Astrocyte of the spinal cord (primary cell): ENCODE measurements at regions not wholly inside any gene's neighbourhood (a gene's known extent, or its start where the extent isn't known, plus 50 kb on each side); places are given as distances from the start of the nearest gene placed in this dataset.

Source experiments
- DNase-seq: peaks from one replicate; pipeline ENCODE4 v3.0.0; 2011; ENCODE audit warnings: low read depth, low spot score
- H3K4me3 ChIP-seq: 2 replicates; pipeline ENCODE4 v1.5.1; 2011; ENCODE audit warnings: low read depth, mild to moderate bottlenecking, low read length, moderate library complexity
- CTCF ChIP-seq: IDR thresholded peaks from 2 replicates; pipeline ENCODE4 v1.5.1; 2012; ENCODE audit warnings: low read depth, mild to moderate bottlenecking, low read length, inconsistent platforms
- in situ Hi-C: cut with HindIII; loops from 2 replicates; pipeline ENCODE4 v1.10.0; 2017; ENCODE audit warnings: low sequenced_read_pairs

GRCh38 chr3:163957072-163957471 lies 1121.2 kb downstream of the SI start:
- no peak for TF ChIP-seq CTCF
- H3K4me3 ChIP-seq: no peak overlapping the region
- in situ Hi-C loops: no loop called here
- no peak for DNase-seq

GRCh38 chr3:163953526-163953925 lies 1124.8 kb downstream of the SI start:
- no peak for DNase-seq
- no peak overlapping the region for H3K4me3 ChIP-seq
- in situ Hi-C loops: no loop called here
- no peak for TF ChIP-seq CTCF

- in situ Hi-C loops: no loop called here
- DNase-seq: no peak
- TF ChIP-seq CTCF: no peak
- no peak overlapping the region for H3K4me3 ChIP-seq
These were observed 1125.8 kb downstream of the SI start for GRCh38 chr3:163952499-163952898.

GRCh38 chr3:163951397-163951987 lies 1126.8 kb downstream of the SI start:
- H3K4me3 ChIP-seq: no peak overlapping the region
- peak; percentile 36 for TF ChIP-seq CTCF
- in situ Hi-C loops: no loop called here
- DNase-seq: peak; percentile 2

GRCh38 chr3:163946785-163947184 lies 1131.5 kb downstream of the SI start:
- H3K4me3 ChIP-seq: no peak overlapping the region
- TF ChIP-seq CTCF: no peak
- no peak for DNase-seq
- in situ Hi-C loops: no loop called here

- in situ Hi-C loops: no loop called here
- no peak for DNase-seq
- H3K4me3 ChIP-seq: no peak overlapping the region
- no peak for TF ChIP-seq CTCF
These were observed 1134.6 kb downstream of the SI start for GRCh38 chr3:163943664-163944063.

- DNase-seq: peak; percentile 57
- H3K4me3 ChIP-seq: no peak overlapping the region
- in situ Hi-C loops: no loop called here
- TF ChIP-seq CTCF: peak; percentile 32
These were observed 1138.4 kb downstream of the SI start for GRCh38 chr3:163939926-163940325.
